ENCODE measurements at regions not wholly inside any gene's neighbourhood (a gene's known extent, or its start where the extent isn't known, plus 50 kb on each side); places are given as distances from the start of the nearest gene placed in this dataset.

DNA sequence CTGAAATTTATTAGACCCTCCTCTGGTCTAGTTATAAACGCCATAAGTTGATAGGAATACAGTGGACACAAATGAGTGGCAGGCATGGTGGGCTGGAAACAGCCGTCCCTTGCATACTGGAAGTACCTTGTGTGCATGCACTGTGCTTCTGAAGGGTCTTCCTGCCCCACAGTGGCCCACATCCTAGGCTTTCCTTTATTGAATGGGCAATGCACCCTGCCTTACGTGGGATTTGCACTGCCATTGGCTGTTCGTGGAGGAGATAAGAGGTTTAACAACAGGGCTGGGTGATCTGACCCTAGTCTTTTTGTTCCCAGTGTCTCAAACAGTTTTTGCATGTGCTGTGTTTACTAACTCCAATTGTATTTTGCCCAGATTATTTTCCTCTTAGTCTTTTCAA is 480.8 kb downstream of the GADD45G start:
- peaks cover 5% of the 10 kb centered on the region for H3K27me3 ChIP-seq (ENCODE audit: low read depth)
- intact Hi-C loops (cut with DNase I): no loop called here
- H3K4me3 ChIP-seq: no peak overlapping the region
- no peaks in the 10 kb centered on the region for H3K9me3 ChIP-seq
- peaks cover 14% of the 10 kb centered on the region for H3K4me1 ChIP-seq
- ATAC-seq (peak in 1 of 2 donors; percentile 10), DNase-seq (no peak)
- H3K36me3 ChIP-seq: no peaks in the 10 kb centered on the region
- TF ChIP-seq, protein P1, sequence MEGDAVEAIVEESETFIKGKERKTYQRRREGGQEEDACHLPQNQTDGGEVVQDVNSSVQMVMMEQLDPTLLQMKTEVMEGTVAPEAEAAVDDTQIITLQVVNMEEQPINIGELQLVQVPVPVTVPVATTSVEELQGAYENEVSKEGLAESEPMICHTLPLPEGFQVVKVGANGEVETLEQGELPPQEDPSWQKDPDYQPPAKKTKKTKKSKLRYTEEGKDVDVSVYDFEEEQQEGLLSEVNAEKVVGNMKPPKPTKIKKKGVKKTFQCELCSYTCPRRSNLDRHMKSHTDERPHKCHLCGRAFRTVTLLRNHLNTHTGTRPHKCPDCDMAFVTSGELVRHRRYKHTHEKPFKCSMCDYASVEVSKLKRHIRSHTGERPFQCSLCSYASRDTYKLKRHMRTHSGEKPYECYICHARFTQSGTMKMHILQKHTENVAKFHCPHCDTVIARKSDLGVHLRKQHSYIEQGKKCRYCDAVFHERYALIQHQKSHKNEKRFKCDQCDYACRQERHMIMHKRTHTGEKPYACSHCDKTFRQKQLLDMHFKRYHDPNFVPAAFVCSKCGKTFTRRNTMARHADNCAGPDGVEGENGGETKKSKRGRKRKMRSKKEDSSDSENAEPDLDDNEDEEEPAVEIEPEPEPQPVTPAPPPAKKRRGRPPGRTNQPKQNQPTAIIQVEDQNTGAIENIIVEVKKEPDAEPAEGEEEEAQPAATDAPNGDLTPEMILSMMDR (IDR thresholded peaks at IDR 0.05): no peak
- H3K27ac ChIP-seq: peak overlapping the region; percentile 39

DNA sequence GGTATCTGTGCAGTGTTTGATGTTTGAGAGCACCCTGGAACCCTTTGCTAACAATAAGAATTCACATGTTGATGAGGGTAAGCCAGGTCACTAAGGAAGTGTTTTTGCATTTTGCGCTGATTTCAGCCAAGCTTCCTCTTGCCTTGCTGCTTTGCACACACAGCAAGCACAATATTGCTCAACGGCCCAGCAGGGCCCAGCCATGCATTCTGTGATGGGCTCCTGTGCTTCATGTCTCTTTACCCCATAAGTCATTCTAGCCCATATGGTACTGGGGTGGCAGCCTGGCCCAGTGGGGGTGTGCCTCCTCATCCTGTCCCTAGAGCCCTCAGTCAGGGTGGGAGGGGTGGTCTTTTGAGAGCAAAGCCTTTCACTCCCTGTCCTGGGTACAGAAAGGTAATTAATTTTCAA is 481.3 kb downstream of the GADD45G start:
- TF ChIP-seq, protein P1 (IDR thresholded peaks at IDR 0.05): no peak
- Histone ChIP-seq H3K4me1 (peaks cover 14% of the 10 kb centered on the region), H3K4me3 (no peak overlapping the region), H3K27ac (peak overlapping the region; percentile 39), H3K36me3 (no peaks in the 10 kb centered on the region), H3K27me3 (ENCODE audit: low read depth) (peaks cover 5% of the 10 kb centered on the region), H3K9me3 (no peaks in the 10 kb centered on the region)
- intact Hi-C loops (cut with DNase I): no loop called here
- peak; percentile 69 for DNase-seq
- ATAC-seq: peak; percentile 59 to 72

DNA sequence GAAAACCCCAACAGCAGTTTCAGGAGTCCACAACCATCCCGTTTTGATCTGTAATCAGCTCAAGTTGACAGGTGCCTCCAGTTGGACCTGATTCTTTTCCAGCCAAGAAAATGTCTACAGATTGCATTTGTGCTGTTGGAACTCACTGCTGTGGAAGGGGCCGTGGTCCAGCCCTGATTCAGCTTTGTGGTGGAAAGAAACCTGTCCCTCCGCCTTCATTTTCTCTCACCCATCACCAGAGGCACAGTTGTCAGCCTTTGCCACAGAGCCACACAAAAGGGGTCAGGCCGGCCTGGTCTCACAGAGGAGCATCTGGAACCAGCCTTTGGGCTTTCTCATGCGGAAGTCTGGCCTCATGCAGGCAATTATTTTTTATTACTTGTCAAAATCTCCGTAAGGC is 483.6 kb downstream of the GADD45G start:
- Histone ChIP-seq H3K36me3 (no peaks in the 10 kb centered on the region), H3K4me3 (no peak overlapping the region), H3K4me1 (peaks cover 14% of the 10 kb centered on the region), H3K9me3 (no peaks in the 10 kb centered on the region), H3K27ac (no peak overlapping the region), H3K27me3 (ENCODE audit: low read depth) (no peaks in the 10 kb centered on the region)
- ATAC-seq (no peak), DNase-seq (no peak)
- TF ChIP-seq, protein P1 (IDR thresholded peaks at IDR 0.05): no peak
- intact Hi-C loops (cut with DNase I): no loop called here

DNA sequence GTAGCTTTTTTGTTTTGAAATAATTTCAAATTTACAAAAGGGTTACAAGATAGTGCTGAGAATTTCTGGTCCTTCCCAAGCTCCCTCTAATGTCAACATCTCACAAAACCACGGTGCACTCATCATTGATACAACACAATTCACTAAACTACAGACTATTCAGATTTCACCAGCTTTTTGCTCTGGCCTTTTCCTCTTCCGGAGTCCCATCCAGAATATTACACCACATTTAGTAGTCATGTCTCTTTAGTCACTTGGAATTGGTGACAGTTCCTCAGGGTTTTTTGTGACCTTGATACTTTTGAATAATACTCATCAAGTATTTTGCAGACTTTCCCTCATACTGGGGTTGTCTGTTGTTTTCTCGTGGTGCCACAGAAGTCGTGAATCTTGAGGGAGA is 484.0 kb downstream of the GADD45G start:
- Histone ChIP-seq H3K9me3 (no peaks in the 10 kb centered on the region), H3K4me1 (peaks cover 14% of the 10 kb centered on the region), H3K36me3 (no peaks in the 10 kb centered on the region), H3K4me3 (no peak overlapping the region), H3K27ac (no peak overlapping the region), H3K27me3 (ENCODE audit: low read depth) (no peaks in the 10 kb centered on the region)
- intact Hi-C loops (cut with DNase I): no loop called here
- DNase-seq (no peak), ATAC-seq (no peak)
- TF ChIP-seq, protein P1 (IDR thresholded peaks at IDR 0.05): no peak

DNA sequence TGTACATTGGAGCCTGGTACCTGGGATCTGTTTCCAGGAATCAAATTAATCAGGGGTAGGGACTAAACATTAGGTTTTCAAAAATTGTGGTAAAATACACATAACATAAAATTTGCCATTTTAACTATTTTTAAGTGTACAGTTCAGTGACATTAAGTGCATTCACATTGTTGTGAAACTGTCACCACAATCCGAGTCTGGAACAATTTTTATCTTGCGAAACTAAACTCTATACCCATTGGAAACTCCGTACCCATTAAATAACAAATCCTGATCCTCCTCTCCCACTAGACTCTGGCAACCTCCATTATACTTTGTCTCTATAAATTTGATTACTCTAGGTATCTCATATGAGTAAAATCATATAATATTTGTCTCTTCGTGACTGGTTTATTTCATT is 486.2 kb downstream of the GADD45G start:
- ATAC-seq (no peak), DNase-seq (no peak)
- TF ChIP-seq, protein P1 (IDR thresholded peaks at IDR 0.05): no peak
- Histone ChIP-seq H3K27ac (no peak overlapping the region), H3K4me3 (no peak overlapping the region), H3K27me3 (ENCODE audit: low read depth) (no peaks in the 10 kb centered on the region), H3K36me3 (no peaks in the 10 kb centered on the region), H3K4me1 (peaks cover 4% of the 10 kb centered on the region), H3K9me3 (no peaks in the 10 kb centered on the region)
- intact Hi-C loops (cut with DNase I): no loop called here

DNA sequence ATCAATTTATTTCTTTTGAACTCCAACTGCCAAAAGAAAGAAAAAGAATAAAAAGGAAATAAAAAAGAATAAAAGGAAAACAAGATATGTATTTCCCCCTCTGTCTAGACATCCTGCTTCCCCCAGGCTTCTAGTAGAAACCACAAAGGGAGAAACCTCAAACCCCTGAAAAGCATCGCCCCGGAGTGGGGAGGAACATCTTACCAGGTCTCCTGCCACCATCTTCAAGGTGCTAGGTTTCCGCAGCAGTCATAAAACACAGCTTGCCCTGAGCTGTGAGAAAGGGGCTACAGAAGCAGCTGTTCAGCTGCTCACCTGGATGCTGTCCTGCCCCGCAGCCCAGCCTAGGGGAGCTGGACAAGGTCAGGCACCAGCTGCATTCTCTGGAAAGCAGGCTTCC is 487.7 kb downstream of the GADD45G start:
- H3K36me3 ChIP-seq: no peaks in the 10 kb centered on the region
- ATAC-seq (no peak), DNase-seq (no peak)
- H3K4me3 ChIP-seq: no peak overlapping the region
- no peaks in the 10 kb centered on the region for H3K27me3 ChIP-seq (ENCODE audit: low read depth)
- intact Hi-C loops (cut with DNase I): no loop called here
- no peaks in the 10 kb centered on the region for H3K9me3 ChIP-seq
- no peak overlapping the region for H3K27ac ChIP-seq
- TF ChIP-seq, protein P1 (IDR thresholded peaks at IDR 0.05): no peak
- H3K4me1 ChIP-seq: no peaks in the 10 kb centered on the region

All from lower lobe of right lung (tissue), 2 donors.